A549 (cell line): ENCODE measurements at regions not wholly inside any gene's neighbourhood (a gene's known extent, or its start where the extent isn't known, plus 50 kb on each side); places are given as distances from the start of the nearest gene placed in this dataset.

Experiments used
- CBX2 ChIP-seq: fragments of 200-600 bp; sonication (generic); IDR thresholded peaks from 2 replicates; pipeline ENCODE4 v1.6.1; 2016; ENCODE audit warnings: low read depth, mild to moderate bottlenecking, borderline replicate concordance
- TF ChIP-seq, protein P1 (sequence below): fragments of >200 bp; sonication (Bioruptor Twin); formaldehyde crosslinking; IDR thresholded peaks from 3 replicates; pipeline ENCODE4 v1.5.1; 2016

DNA sequence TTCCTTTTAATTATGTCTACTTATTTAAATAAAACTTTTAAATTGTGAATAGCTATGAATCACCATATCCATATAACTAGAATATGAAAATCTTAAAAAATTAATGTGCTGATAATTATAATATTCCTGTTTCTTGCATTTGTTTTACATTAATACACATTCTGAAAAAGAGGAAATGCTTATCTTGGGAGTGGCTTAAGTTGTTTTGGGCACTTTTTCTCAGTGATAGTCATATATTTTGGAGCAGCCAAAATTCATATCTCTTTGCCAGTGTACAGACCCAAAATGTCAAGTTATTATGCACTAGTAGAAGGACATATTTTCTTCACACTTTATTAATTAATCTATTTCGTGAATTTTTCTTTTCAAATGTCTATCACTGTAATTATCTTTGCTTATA lies 838.5 kb downstream of the USP25 start:
- TF ChIP-seq CBX2 = no peak
- TF ChIP-seq, protein P1, sequence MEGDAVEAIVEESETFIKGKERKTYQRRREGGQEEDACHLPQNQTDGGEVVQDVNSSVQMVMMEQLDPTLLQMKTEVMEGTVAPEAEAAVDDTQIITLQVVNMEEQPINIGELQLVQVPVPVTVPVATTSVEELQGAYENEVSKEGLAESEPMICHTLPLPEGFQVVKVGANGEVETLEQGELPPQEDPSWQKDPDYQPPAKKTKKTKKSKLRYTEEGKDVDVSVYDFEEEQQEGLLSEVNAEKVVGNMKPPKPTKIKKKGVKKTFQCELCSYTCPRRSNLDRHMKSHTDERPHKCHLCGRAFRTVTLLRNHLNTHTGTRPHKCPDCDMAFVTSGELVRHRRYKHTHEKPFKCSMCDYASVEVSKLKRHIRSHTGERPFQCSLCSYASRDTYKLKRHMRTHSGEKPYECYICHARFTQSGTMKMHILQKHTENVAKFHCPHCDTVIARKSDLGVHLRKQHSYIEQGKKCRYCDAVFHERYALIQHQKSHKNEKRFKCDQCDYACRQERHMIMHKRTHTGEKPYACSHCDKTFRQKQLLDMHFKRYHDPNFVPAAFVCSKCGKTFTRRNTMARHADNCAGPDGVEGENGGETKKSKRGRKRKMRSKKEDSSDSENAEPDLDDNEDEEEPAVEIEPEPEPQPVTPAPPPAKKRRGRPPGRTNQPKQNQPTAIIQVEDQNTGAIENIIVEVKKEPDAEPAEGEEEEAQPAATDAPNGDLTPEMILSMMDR = no peak
